SH-SY5Y (cell line): ENCODE measurements at regions not wholly inside any gene's neighbourhood (a gene's known extent, or its start where the extent isn't known, plus 50 kb on each side); places are given as distances from the start of the nearest gene placed in this dataset.

Experiments used
- GATA2 ChIP-seq: IDR thresholded peaks from 2 replicates; pipeline ENCODE4 v1.6.1; 2011; ENCODE audit warnings: mild to moderate bottlenecking, low read depth, low read length
- GATA3 ChIP-seq: IDR thresholded peaks from 2 replicates; pipeline ENCODE4 v1.6.1; 2011; ENCODE audit warnings: low read depth, mild to moderate bottlenecking, low read length, moderate library complexity

GRCh38 chr10:33498391-33498891, 164.0 kb upstream of the NRP1 start:
- TF ChIP-seq GATA2: no peak
- no peak for TF ChIP-seq GATA3
